ENCODE measurements at regions not wholly inside any gene's neighbourhood (a gene's known extent, or its start where the extent isn't known, plus 50 kb on each side); places are given as distances from the start of the nearest gene placed in this dataset.

GRCh38 chr2:221255862-221256261, 316.2 kb downstream of the EPHA4 start:
- TF ChIP-seq, protein P1, sequence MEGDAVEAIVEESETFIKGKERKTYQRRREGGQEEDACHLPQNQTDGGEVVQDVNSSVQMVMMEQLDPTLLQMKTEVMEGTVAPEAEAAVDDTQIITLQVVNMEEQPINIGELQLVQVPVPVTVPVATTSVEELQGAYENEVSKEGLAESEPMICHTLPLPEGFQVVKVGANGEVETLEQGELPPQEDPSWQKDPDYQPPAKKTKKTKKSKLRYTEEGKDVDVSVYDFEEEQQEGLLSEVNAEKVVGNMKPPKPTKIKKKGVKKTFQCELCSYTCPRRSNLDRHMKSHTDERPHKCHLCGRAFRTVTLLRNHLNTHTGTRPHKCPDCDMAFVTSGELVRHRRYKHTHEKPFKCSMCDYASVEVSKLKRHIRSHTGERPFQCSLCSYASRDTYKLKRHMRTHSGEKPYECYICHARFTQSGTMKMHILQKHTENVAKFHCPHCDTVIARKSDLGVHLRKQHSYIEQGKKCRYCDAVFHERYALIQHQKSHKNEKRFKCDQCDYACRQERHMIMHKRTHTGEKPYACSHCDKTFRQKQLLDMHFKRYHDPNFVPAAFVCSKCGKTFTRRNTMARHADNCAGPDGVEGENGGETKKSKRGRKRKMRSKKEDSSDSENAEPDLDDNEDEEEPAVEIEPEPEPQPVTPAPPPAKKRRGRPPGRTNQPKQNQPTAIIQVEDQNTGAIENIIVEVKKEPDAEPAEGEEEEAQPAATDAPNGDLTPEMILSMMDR (IDR thresholded peaks at IDR 0.05) = no peak
- no peak for TF ChIP-seq ZFX (IDR thresholded peaks at IDR 0.05; ENCODE audit: borderline replicate concordance)

Measured in 22Rv1 (cell line).